CD4-positive, alpha-beta T cell treated with Interleukin-21 for 1 hour (primary cell): ENCODE measurements at regions not wholly inside any gene's neighbourhood (a gene's known extent, or its start where the extent isn't known, plus 50 kb on each side); places are given as distances from the start of the nearest gene placed in this dataset.
"Not testable (repeated sequence)": the region's sequence is repeated elsewhere in the genome, so short reads cannot be mapped to it uniquely, and the experiment has no call there.

Experiments used
- DNase-seq: peaks from one replicate; pipeline ENCODE4 v3.0.0-alpha.2; 2020

DNA sequence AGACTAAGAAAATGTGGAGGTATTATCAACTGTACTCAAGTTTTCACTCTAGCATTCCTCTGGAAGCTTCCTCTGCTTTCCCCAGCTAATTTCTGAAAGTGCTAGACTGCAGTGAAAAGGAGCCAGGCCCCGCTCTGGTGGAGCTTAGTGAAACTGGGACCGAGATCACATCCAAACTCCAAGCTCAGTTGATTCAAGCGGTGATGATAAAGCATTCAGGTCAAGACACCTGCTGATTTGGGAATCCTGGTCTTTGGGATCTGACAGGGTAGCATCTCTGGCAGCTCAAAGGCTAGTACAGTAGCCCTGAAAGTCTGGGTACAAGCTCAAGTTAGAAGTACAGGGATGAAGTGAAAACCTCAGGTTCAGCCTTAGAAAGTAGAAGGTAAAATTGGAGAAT is 120.2 kb upstream of the CRIM1 start:
- DNase-seq: no peak

DNA sequence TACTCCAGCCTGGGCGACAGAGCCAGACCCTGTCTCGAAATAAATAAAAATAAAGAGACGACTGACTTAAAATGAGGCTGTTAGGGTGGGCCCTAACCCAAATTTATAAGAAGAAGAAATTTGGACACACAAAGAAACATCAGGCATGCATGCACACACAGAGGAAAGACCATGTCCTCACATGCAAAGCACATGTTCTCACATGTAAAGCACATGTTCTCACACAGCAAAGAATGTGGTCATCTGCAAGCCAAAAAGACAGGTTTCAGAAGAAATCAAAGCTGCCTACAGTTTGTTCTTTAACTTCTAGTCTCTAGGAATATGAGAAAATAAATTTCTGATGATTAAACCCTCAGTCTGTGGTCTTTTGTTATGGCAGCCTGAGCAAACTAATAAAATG is 132.3 kb upstream of the CRIM1 start:
- DNase-seq: no peak

DNA sequence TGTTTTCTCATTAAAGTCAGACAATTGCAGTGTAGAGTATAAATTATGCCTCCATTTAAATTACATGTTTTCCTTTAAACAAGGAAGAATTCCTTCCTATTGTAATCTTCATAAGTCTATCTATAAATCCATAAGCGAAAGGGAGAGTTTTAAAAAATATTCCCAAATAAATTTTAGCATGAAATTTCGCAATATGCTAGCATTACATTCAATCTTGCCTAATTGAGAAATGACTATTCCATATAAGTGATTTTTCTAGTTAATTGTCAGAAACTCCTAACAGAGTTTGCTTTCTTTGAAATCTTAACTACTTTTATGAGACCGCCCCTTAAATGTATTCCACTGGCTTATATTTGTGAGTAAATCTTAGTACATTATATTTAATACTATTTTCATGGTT is 133.1 kb upstream of the CRIM1 start:
- DNase-seq: no peak

DNA sequence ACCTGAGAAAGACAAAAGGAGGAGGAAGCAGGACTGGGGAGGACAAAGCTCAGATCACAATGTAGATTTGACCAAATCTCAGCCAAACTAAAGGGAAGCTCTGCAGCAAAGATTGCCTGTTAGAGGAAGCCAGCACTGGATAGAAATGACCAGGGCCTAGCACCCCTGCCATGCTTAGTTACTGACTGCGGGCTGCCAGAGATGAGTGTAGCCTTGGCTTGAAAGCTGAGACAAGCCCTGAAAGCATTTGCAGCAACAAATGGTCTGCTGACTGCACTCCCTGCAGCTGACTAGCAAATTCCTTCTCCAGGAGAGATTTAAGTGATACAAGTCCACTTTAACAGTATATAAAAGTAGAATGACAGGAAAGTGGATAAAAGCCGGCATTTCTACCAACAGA is 140.9 kb upstream of the CRIM1 start:
- no peak for DNase-seq

DNA sequence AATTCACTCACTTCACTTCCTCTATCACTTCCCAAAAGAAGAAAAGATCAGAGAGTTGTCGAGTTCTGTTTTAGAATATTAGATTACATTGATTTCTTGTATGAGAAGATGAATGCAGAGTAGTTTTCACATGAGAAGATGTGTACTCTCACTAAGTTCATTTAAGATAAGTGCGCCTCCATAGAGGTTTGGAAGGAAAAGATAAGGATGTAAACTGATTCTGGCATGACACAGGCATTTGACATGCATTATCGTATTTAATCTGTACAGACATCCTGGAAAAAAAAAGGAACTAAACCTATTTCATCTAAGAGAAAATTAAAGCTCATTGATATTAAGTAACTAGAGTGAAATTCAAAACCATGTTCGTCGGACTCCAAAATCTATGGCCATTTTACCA is 152.2 kb upstream of the CRIM1 start:
- DNase-seq: no peak

DNA sequence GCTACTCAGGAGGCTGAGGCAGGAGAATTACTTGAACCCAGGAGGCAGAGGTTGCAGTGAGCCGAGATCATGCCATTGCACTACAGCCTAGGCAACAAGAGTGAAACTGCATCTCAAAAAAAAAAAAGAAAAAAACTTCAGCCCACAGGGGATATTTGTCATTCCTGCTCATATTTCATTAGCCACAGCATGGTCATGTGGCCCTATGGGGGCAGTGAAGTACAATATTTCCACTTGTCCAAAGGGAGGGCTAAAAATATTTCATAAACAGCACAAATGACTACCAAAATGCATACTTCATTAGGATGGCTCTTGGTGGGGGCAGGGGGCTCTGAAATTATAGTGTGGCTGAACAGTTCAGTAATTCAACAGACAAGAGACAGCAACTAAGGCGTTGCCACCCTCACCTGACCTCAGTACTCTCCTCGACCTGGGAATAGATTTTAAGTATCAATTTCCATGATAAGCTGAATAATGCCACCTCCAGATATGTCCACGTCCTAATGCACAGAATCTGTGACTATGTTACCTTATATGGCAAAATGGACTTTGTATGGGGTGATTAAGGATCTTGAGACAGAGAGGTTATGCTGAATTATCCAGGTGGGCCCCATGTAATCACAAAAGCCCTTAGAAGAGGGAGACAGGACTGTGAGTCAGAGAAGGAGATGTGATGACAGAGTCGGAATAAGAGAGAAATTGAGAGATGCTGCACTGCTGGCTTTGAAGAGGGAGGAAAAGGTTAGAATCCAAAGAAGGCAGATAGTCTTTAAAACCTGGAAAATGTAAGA is 158.2 kb upstream of the CRIM1 start:
- no peak for DNase-seq

DNA sequence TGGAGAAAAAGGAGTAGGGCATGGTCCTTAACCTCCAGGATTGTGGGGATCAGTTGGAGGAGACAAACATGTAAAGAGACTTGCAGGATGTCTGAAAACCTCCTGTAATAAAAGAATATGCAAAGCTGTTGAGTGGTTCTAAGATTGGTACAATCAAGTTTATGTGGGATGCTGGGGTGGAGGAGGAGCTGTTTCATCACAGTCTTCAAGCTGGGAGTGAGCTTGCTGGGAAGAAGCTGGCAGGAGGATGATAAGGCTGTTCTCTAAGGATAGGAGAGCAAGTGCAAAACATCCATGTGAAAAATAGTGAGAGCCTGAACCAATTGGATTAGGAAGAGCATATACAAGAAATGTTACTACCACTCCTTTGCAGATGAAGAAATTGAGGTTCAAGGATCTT is 161.9 kb upstream of the CRIM1 start:
- no peak for DNase-seq

DNA sequence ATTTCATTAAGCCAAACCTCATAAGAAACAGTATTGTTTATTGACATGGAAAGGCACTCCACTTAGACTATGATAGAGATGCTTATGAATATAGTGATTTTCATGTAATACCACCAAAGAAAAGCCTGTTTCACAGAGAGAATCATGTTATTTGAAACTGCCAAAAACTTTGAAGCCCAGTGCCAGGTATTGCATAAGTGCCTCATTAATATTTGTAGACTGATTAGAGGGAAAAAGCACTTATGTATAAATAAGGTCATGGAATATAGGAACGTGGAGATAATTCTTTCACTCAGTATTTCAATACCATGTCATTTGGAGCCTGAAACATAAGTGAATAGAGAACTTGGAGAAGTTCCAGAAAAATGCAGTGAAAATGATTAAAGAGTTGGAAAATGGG is 162.6 kb upstream of the CRIM1 start:
- DNase-seq: no peak

DNA sequence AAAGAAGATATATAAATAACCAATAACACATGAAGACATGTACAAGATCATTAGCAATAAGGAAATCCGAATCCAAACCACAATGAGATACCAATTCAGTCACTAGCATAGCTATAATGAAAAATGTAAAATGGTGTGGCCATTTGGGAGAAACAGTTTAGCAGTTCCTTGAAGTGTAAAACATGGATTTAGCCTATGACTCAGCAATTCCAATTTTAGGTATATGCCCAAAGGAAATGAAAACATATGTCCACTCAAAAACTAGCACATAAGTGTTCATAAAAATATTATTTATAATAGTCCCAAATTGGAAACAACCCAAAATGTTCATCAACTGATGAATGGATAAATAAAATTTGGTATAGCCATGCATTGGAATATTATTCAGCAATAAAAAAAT is 165.5 kb upstream of the CRIM1 start:
- no peak for DNase-seq

DNA sequence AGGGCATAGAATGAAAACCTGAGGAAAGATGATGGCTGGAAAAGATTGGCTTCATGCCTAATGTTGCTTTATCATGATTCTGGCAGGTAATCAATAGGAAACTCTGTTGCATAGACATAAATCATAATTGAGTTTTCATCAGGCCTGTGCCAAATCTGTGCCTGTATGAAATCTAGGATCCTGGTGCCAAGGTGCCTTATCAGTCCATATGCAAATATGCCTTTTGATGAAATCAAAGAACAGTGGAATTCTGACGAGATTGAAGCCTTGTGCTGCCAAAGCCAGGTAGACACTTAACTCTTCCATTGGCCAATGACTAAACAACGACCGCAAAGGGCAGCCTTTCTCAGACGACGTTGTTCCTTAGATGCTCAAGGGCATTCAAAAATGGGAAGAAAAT is 170.0 kb upstream of the CRIM1 start:
- DNase-seq: no peak

DNA sequence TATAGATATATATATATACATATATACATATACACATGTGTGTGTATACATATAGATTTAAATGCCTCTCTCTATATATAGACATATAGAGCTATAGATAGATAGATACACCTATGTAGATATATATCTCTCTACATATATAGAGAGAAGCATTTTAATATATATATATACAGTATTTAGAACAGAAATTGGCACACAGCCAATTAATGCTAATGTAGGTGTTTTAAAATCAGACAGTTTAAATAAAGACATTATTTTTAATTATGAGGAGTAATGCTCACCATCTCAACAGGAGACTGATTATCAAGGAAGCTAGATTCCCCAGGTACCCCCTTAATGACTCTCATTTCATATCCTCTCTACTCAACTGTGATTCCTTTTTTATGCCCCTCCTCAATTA is 170.7 kb upstream of the CRIM1 start:
- DNase-seq: no peak

DNA sequence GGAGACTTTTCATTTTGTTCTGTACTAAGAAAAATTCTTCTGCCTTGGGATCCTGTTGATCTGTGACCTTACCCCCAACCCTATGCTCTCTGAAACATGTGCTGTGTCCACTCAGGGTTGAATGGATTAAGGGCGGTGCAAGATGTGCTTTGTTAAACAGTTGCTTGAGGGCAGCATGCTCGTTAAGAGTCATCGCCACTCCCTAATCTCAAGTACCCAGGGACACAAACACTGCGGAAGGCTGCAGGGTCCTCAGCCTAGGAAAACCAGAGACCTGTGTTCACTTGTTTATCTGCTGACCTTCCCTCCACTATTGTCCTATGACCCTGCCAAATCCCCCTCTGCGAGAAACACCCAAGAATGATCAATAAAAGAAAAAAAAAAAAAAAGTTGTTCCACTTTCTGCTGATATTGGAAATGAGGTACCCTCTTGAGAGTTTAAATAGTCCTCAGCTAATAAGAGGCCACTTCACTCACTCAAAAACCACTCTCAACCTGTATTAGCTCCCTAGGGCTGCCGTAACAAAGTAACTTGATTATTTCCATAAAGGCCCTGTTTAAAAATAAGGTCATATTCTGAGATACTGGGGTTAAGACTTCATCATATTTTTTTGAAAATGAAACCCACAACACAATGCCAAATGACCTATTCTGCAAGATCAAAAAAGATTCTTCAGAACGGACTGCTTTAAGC is 174.6 kb upstream of the CRIM1 start:
- DNase-seq: not testable (repeated sequence)

DNA sequence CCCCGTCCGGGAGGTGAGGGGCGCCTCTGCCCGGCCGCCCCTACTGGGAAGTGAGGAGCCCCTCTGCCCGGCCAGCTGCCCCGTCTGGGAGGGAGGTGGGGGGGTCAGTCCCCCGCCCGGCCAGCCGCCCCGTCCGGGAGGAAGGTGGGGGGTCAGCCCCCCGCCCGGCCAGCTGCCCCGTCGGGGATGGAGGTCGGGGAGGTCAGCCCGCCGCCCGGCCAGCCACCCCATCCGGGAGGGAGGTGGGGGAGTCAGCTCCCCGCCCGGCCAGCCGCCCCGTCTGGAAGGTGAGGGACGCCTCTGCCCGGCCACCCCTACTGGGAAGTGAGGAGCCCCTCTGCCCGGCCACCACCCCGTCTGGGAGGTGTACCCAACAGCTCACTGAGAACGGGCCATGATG is 175.3 kb upstream of the CRIM1 start:
- not testable (repeated sequence) for DNase-seq

DNA sequence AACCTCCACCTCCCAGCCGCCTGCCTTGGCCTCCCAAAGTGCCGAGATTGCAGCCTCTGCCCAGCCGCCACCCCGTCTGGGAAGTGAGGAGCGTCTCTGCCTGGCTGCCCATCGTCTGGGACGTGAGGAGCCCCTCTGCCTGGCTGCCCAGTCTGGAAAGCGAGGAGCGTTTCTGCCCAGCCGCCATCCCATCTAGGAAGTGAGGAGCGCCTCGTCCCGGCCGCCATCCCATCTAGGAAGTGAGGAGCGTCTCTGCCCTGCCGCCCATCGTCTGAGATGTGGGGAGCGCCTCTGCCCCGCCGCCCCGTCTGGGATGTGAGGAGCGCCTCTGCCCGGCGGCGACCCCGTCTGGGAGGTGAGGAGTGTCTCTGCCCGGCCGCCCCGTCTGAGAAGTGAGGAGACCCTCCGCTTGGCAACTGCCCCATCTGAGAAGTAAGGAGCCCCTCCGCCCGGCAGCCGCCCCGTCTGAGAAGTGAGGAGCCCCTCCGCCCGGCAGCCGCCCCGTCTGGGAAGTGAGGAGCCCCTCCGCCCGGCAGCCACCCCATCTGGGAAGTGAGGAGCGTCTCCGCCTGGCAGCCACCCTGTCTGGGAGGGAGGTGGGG is 175.8 kb upstream of the CRIM1 start:
- DNase-seq: not testable (repeated sequence)

DNA sequence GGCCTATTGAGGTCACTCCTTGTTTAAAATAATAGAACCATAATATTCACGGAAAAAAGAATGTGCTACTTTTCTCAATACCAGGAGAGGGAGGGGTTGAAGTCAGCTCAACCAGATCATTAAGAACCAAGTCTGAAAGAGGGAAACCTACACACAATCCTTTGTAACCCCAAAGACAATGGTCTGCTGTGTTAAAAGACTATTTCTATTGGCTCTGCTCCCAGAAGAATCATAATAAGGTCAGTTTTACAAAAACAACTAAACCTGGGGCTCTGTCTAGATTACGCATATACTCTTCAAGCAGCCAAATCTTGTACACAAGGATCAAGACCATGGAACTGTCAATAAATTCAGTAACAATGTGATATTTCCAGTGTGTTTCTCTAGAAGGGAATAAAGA is 177.2 kb upstream of the CRIM1 start:
- no peak for DNase-seq

DNA sequence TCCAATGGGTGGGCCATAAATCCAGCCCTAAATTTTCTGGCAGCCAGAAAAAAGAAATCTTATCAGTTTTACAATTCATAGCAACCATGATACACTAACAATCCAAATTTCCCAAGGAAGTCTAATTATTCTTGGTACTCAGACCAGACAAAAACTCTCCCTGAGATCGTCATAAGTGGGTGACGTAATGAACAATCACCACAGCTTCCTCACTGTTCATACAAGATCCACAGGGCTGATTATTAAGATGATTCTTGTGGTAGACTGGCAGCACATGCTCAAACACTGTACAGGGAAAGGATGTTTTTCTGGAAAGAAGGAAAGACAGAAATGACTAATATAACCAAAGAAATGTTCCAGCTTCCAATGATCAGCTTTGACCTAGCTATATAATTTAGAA is 178.3 kb upstream of the CRIM1 start:
- no peak for DNase-seq

DNA sequence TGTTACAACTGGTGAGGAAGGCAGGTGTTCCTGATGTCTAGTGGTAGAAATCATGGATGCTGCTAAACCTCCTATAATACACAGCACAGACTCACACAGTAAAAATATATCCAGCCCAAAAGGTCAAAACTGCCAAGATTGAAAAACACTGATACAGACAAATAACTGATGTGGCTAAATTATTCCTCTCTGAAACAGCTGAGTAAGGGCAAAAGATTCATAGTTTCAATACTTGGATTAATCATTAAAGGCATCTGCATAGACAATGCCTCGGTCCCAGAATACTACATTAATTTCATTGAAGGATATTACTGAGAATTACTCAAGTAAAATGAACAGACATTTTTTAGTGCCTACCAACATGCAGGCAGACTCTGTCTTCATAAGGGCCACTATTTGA is 180.7 kb upstream of the CRIM1 start:
- no peak for DNase-seq

DNA sequence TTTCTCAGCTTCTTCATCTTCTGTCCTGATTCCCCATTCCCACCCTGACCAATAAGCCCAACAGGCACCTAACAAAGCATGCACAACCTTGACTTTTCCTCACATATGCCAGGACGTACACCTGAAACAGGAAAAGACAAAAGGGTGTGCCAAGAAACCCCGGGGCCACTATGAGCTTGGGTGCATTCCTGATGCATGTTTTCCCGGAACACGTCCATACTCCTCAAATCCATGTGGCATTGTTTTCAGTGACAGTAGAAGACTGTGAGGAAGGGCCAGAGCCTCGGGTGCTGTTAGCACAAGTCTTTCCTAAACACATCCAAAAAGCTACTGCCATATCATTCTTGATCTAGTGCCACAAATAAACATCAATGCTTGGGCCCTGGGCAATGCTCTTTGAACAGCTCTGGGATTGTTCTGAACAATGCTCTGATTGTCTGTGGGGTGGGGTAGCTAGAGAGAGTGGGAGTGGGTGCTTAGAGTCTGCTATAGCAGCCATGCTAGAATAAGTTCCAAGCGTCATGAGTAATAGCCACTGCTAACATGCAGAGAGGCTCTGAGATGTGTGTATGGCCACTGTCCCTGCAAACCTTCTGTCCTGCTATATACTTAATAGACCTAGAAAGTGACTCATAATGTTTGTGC is 181.7 kb upstream of the CRIM1 start:
- no peak for DNase-seq

DNA sequence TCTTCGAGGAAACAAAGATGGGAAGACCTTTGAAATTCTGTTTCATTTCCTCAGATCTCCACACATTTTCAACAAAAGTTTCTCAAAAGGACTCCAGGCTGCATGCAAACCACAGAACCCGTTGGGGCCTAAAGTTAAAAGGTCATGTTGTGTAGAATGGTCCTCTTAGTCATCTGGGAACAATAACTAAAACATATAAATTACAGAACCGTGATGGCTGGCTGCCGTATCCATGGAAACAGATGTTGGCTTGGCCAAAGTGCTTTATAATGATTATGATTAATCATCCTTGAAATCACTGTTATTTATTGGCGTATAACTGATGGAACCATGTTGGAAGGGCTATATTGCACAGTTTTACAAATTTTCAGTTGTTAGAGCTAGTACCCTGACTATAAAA is 182.8 kb upstream of the CRIM1 start:
- no peak for DNase-seq

DNA sequence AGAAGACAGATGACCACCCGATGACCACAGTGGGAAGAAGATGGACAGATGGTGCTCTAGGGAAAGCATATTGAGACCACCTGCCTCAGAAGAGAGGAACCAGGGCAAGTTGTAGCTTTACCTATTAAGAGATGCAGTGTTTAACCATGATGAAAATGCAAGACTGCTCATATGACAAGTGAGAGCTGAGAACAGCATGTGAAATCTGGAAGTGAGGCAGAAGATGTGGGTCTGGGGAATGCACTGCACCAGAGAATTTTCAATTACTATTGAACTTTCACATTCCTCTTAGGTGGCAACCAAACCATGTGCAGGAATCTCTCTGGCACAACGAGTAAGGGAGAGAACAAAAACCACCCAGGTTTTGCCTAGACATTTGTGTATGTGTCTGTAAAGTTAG is 184.8 kb upstream of the CRIM1 start:
- DNase-seq: no peak

DNA sequence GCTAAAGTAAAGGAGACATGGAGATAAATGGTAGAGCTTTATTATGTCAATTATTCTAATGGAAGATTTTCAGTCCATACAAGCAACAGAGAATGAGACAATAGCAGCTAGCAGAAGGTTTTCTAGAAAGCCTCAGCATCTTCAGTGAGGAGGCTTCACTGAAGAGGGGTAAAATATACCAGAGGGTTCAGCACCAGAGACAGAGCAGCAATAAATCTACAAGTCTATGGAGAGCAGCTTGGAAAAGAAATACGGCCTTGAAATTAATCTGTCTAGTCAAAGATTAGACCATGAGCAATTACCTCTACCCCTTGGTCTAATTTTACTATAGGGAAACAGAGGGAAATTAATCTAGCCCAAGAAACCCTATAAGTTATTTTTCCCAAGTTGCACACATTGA is 185.7 kb upstream of the CRIM1 start:
- no peak for DNase-seq

DNA sequence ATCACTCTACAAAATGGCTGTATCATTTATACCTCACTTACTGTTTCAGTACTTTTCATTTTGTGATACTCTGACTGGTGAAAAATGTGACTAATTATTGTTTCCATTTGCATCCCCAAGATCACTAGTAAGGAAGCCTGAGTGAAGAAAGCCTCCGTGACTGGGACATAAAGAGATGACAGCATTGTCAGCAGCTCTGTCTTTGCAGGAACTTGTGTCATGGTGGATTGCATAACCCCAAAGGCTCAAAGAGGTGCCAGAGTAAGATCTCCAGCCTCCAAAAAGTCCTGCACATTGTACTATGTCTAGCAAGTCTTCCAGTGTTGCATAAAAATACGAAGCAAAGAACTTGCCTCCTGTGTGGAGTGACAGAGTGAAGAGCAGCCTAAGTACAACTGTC is 187.5 kb upstream of the CRIM1 start:
- no peak for DNase-seq

DNA sequence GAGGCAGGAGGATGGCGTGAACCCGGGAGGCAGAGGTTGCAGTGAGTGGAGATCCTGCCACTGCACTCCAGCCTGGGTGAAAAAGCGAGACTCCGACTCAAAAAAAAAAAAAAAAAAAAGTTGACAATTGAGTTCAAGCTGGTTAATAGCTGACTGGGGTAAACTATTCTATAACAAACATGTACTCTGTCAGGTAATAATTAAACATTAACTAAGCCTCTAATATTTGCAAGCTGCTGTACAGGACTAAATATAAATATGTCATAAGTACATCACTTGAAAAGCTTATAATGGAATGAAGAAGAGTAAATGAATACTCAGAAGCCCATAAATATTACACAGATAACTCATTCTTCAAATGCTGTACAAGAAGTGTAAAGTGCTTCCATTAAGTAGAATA is 190.4 kb upstream of the CRIM1 start:
- DNase-seq: no peak
